ENCODE measurements at regions not wholly inside any gene's neighbourhood (a gene's known extent, or its start where the extent isn't known, plus 50 kb on each side); places are given as distances from the start of the nearest gene placed in this dataset.

- DNase-seq = no peak
These were observed 93.0 kb upstream of the NPFFR2 start for GRCh38 chr4:71938776-71939175.

- DNase-seq = peak; percentile 0 to 19
These were observed 90.8 kb upstream of the NPFFR2 start for GRCh38 chr4:71941001-71941400.

- no peak for DNase-seq
These were observed 86.8 kb upstream of the NPFFR2 start for GRCh38 chr4:71944956-71945355.

- no peak for DNase-seq
These were observed 86.0 kb upstream of the NPFFR2 start for GRCh38 chr4:71945791-71946190.

GRCh38 chr4:71958978-71959377, 72.8 kb upstream of the NPFFR2 start:
- no peak for DNase-seq

GRCh38 chr4:71962622-71963264, 69.1 kb upstream of the NPFFR2 start:
- DNase-seq = no peak

- DNase-seq = no peak
These were observed 57.1 kb upstream of the NPFFR2 start for GRCh38 chr4:71974681-71975080.

- DNase-seq = no peak
These were observed 55.3 kb upstream of the NPFFR2 start for GRCh38 chr4:71976523-71976922.

GRCh38 chr4:71978210-71978835, 53.5 kb upstream of the NPFFR2 start:
- no peak for DNase-seq

- DNase-seq = no peak
These were observed 50.8 kb upstream of the NPFFR2 start for GRCh38 chr4:71980976-71981375.

All from NCI-H2081 (cell line).